Activated B cell treated with CpG ODN at 0.5 μM for 24 hours (primary cell): ENCODE measurements at regions not wholly inside any gene's neighbourhood (a gene's known extent, or its start where the extent isn't known, plus 50 kb on each side); places are given as distances from the start of the nearest gene placed in this dataset.

Experiments used
- ATAC-seq: fragments of 200-7000 bp; cut with Tn5 transposase; one replicate; pipeline ENCODE4 v1.10.0; 2021; ENCODE audit warnings: low read depth, mild to moderate bottlenecking, moderate library complexity
- CTCF ChIA-PET: fragments of 350-600 bp; sonication (Branson Sonifier 250); formaldehyde crosslinking; loops from one replicate; lab custom pipeline; 2021; ENCODE audit warnings: antibody characterized with exemption; lab: Charles Lee
- POLR2A ChIA-PET: fragments of 350-600 bp; sonication (Branson Sonifier 250); formaldehyde crosslinking; loops from one replicate; lab custom pipeline; 2021; ENCODE audit warnings: antibody characterized with exemption; lab: Charles Lee
- DNase-seq: peaks from one replicate; pipeline ENCODE4 v3.0.0; 2022
- H3K27ac Mint-ChIP-seq: one replicate; pipeline ENCODE4 v1.8.0; 2020; ENCODE audit warnings: mixed read lengths
- H3K27me3 Mint-ChIP-seq: one replicate; pipeline ENCODE4 v1.8.0; 2021; ENCODE audit warnings: mixed read lengths
- H3K36me3 Mint-ChIP-seq: one replicate; pipeline ENCODE4 v1.8.0; 2021; ENCODE audit warnings: low read depth, mixed read lengths
- H3K4me1 Mint-ChIP-seq: one replicate; pipeline ENCODE4 v1.8.0; 2021; ENCODE audit warnings: mixed read lengths
- H3K4me3 Mint-ChIP-seq: one replicate; pipeline ENCODE4 v1.8.0; 2020; ENCODE audit warnings: mild to moderate bottlenecking, mixed read lengths
- H3K9me3 Mint-ChIP-seq: one replicate; pipeline ENCODE4 v1.8.0; 2020; ENCODE audit warnings: mixed read lengths
- intact Hi-C: fragments of 100-400 bp; cut with micrococcal nuclease; formaldehyde crosslinking; loops from one replicate; pipeline ENCODE4 v1.15.1; 2024
- TF ChIP-seq, protein P1 (sequence below): fragments of 200-600 bp; IDR thresholded peaks from one replicate; pipeline ENCODE4 v1.8.0; 2022; ENCODE audit warnings: antibody characterized with exemption, mild to moderate bottlenecking

DNA sequence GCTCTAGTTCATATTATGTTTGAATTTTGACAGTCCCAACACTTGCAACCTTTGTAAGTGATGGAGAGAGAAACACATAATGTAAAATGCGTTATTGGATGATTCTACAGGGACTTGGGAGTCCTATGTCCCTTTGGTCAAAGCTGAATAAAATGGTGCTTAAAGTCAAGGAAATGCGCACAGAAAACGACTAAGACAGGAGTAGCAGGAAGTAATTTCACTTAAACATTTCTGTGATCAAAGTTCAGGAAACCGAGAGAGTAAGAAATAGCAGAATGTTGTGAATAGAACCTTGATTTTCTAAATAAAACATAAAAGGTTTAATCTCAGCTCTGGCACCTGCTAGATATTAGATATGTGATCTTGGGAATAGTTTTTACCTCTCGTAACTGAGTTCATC is 2339.2 kb downstream of the MAT2B start:
- DNase-seq (no peak), ATAC-seq (no peak)
- H3K36me3 Mint-ChIP-seq: no peaks in the 10 kb centered on the region
- no peak overlapping the region for H3K4me3 Mint-ChIP-seq
- H3K9me3 Mint-ChIP-seq: peaks cover 2% of the 10 kb centered on the region
- no peak overlapping the region for H3K27ac Mint-ChIP-seq
- H3K4me1 Mint-ChIP-seq: no peaks in the 10 kb centered on the region
- TF ChIP-seq, protein P1, sequence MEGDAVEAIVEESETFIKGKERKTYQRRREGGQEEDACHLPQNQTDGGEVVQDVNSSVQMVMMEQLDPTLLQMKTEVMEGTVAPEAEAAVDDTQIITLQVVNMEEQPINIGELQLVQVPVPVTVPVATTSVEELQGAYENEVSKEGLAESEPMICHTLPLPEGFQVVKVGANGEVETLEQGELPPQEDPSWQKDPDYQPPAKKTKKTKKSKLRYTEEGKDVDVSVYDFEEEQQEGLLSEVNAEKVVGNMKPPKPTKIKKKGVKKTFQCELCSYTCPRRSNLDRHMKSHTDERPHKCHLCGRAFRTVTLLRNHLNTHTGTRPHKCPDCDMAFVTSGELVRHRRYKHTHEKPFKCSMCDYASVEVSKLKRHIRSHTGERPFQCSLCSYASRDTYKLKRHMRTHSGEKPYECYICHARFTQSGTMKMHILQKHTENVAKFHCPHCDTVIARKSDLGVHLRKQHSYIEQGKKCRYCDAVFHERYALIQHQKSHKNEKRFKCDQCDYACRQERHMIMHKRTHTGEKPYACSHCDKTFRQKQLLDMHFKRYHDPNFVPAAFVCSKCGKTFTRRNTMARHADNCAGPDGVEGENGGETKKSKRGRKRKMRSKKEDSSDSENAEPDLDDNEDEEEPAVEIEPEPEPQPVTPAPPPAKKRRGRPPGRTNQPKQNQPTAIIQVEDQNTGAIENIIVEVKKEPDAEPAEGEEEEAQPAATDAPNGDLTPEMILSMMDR: no peak
- H3K27me3 Mint-ChIP-seq: no peaks in the 10 kb centered on the region
- POLR2A ChIA-PET: no interaction called here
- CTCF ChIA-PET: no interaction called here
- intact Hi-C loops: no loop called here

DNA sequence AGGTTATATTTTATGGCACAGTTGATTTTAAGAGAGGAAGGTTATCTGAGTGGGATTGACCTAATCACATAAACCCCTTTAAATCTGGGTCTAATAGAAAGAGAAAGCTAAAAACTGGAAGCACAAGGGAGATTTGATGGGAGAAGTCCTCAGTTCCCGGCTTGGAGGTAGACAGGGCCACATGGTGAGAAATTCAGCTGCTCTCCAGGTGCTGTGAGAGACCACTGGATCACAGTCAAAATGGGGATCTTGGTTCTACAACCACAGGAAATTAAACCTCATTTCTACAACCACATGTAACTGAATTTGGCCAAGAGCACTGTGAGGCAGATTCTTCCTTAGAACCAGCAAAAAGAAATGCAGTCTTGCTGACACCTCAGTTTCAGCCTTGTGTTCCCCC is 2352.7 kb downstream of the MAT2B start:
- Mint-ChIP-seq H3K27ac (no peak overlapping the region), H3K4me1 (no peaks in the 10 kb centered on the region), H3K9me3 (peaks cover 9% of the 10 kb centered on the region), H3K36me3 (no peaks in the 10 kb centered on the region), H3K4me3 (no peak overlapping the region), H3K27me3 (no peaks in the 10 kb centered on the region)
- intact Hi-C loops: no loop called here
- DNase-seq: no peak
- TF ChIP-seq, protein P1: no peak
- ChIA-PET POLR2A (no interaction called here), CTCF (no interaction called here)
- ATAC-seq: no peak

DNA sequence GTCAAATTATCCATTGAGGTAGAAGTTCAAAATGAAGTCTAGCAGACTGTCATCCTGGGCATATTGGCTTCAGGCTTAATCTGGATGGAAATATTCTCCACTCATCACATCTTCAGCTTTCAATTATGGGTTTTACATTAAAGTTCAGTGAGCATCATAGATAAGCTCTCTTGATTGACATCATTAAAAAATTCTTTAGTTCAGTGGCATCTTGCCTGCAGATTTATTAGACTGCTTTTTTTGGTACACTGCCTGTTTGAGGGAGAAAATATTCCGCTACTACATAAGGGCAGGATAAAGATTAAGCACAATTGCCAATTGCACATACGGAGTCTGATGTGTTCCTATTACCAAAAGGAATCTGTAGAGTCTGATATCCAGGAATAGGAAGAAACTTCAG is 2353.8 kb downstream of the MAT2B start:
- POLR2A ChIA-PET: no interaction called here

DNA sequence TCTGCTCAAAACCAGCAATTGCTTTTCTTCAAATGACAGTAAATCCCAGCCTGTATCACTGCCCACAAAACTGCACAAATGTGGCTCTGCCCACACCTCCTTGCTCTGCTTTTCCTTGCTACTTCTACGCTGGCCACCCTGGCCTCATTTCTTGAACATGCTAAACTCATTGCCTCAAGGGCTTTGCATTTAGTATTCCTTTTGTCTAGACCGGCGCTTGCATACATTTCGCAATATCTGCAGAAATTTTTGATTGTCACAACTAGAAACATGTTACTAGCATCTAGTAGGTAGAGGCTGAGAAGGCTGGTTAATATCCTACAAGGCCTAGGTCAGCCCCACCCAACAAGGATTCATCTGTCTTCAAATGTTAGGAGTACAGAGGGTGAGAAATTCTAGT is 2357.8 kb downstream of the MAT2B start:
- ChIA-PET POLR2A (no interaction called here), CTCF (no interaction called here)
- Mint-ChIP-seq H3K4me3 (no peak overlapping the region), H3K27ac (no peak overlapping the region), H3K4me1 (no peaks in the 10 kb centered on the region), H3K27me3 (no peaks in the 10 kb centered on the region), H3K36me3 (no peaks in the 10 kb centered on the region), H3K9me3 (peaks cover 2% of the 10 kb centered on the region)
- DNase-seq (no peak), ATAC-seq (no peak)
- intact Hi-C loops: no loop called here
- TF ChIP-seq, protein P1: no peak

More for the DNA sequence above, 2353.8 kb downstream of the MAT2B start:
- intact Hi-C loops: no loop called here
- H3K36me3 Mint-ChIP-seq: no peaks in the 10 kb centered on the region
- H3K4me1 Mint-ChIP-seq: no peaks in the 10 kb centered on the region
- no peak overlapping the region for H3K4me3 Mint-ChIP-seq
- CTCF ChIA-PET: no interaction called here
- no peak for DNase-seq
- TF ChIP-seq, protein P1: no peak
- H3K27me3 Mint-ChIP-seq: no peaks in the 10 kb centered on the region
- no peak overlapping the region for H3K27ac Mint-ChIP-seq
- ATAC-seq: no peak
- H3K9me3 Mint-ChIP-seq: peaks cover 6% of the 10 kb centered on the region

DNA sequence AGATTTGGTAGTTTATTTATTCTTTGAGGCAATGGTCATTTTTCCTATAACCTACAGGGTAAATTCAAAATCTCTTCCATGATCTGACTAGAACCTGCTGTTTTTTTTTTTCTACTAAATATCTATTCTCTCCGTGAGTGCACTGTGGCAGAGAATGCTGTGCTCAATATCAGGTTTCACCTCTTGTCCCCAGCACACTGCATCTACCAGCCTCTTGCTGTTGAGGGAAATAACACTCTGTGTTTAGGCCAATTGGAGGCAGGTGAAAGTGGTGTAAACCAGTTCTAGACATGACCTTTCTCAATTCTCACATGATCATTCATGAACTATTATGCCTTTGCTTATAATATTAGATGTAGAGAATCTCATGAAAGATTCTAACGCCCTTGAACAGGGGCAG is 2365.9 kb downstream of the MAT2B start:
- no peak for DNase-seq
- TF ChIP-seq, protein P1: no peak
- Mint-ChIP-seq H3K4me1 (no peaks in the 10 kb centered on the region), H3K4me3 (no peak overlapping the region), H3K9me3 (peaks cover 8% of the 10 kb centered on the region), H3K27me3 (no peaks in the 10 kb centered on the region), H3K36me3 (no peaks in the 10 kb centered on the region), H3K27ac (no peak overlapping the region)
- no peak for ATAC-seq
- ChIA-PET POLR2A (no interaction called here), CTCF (no interaction called here)
- intact Hi-C loops: no loop called here
